ENCODE measurements at regions not wholly inside any gene's neighbourhood (a gene's known extent, or its start where the extent isn't known, plus 50 kb on each side); places are given as distances from the start of the nearest gene placed in this dataset.

DNA sequence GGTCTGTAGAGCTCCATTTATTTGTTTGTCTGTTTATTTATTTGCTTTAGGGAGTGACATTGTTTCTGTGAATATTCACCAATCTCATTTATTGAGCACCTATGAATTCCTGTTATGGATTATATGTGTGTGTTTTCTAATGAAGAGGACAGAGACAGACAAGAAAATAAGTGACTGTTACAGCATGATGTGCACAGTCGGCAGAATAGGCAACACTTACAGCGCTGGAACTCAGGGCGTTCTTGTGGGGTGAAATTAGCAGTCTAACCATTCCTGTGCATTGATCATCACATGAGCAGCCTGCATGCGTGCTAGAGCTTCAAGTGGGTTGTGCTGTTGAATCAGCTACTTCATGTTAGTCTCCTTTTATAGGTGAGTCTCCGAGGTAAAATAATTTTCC lies 960.7 kb downstream of the SLC4A3 start:
- TF ChIP-seq, protein P1, sequence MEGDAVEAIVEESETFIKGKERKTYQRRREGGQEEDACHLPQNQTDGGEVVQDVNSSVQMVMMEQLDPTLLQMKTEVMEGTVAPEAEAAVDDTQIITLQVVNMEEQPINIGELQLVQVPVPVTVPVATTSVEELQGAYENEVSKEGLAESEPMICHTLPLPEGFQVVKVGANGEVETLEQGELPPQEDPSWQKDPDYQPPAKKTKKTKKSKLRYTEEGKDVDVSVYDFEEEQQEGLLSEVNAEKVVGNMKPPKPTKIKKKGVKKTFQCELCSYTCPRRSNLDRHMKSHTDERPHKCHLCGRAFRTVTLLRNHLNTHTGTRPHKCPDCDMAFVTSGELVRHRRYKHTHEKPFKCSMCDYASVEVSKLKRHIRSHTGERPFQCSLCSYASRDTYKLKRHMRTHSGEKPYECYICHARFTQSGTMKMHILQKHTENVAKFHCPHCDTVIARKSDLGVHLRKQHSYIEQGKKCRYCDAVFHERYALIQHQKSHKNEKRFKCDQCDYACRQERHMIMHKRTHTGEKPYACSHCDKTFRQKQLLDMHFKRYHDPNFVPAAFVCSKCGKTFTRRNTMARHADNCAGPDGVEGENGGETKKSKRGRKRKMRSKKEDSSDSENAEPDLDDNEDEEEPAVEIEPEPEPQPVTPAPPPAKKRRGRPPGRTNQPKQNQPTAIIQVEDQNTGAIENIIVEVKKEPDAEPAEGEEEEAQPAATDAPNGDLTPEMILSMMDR (IDR thresholded peaks at IDR 0.05; ENCODE audit: low read depth, low read length, poor library complexity, severe bottlenecking), result no peak
- TF ChIP-seq EZH2phosphoT487 (IDR thresholded peaks at IDR 0.05; ENCODE audit: borderline replicate concordance, low read length), result no peak
